ENCODE measurements at regions not wholly inside any gene's neighbourhood (a gene's known extent, or its start where the extent isn't known, plus 50 kb on each side); places are given as distances from the start of the nearest gene placed in this dataset.
"Not testable (repeated sequence)": the region's sequence is repeated elsewhere in the genome, so short reads cannot be mapped to it uniquely, and the experiment has no call there.

DNA sequence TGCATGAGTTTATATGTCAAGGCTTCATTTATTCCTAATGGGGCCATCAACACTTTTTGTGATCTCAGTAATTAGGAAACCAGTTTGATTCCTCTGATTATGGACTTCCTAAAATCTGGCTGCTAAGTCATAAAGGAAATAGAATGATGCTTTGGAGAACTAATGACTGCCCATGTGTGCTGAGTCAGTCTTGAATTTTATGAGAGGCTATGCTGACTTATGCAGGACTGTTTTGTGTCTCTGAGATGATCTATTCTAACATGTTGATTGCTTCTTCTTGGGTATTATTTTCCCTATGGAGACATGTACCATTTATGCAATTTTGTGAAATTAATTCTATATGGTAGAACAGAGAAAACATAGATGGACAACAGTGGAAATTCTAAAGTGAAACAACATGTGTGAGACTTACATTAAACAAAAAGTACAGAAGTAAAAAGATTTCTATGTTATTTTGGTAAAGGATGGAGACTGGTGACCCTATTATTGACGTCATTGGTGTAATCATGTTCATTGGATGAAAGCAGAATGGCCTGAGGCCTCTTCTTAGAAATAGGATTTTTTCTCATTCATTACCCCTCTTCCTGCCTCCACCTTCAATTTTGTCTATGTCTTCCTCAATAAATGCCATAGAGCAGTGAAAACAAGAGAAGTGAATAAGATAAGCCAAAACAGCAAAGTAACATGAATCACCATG lies 1658.2 kb upstream of the PIK3C3 start:
- DNase-seq (ENCODE audit: low read depth, low spot score), result no peak

DNA sequence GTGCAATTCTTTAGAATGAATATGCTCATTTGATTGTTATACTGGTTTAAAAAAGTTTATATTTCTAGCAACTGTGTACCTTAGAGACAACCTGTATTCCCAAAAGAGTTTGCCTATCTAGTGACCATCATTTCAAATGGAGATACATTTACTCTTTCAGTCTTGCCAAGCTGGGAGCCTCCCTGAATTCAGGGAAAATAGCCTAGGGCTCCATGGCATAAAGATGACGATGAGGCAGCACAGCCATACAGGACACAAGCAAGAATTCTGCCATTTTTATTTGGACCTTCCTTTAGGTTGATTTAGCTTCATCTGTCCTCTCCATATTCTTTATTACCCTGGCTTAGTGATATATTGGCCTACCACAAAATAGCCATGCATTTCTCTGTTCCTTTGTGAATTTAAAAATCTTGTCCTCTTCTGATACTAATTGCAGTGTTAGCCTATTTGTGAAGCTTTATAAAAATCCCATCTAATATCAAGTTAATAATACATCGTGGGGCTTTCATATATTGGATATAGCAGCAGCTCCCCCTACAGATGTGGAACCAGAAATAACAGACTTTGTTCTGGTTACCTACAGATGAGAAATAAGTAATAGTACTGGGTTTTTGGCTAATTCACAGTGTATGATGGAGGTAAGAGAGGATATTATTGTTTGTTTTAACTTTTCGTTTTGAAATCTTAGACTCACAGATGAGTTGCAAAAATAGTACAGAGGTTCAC lies 1661.9 kb upstream of the PIK3C3 start:
- DNase-seq (ENCODE audit: low read depth, low spot score), result no peak

DNA sequence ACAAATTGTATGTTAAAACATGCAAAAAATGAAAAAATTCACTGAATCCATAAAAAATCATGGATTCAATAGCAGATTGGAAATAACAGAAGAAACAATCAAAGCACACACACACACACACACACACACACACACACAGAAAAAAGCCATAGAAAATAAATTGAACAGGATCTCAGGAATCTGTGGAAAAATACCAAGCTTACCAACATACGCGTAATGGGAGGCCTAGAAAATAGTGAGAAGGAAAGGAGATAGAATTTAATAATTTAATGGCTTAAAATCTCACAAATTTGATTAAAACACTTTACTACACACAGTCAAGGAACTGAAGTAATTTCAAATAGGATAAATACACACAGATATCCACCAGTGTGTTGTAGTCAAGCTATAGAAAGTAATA lies 1671.5 kb upstream of the PIK3C3 start:
- DNase-seq (ENCODE audit: low read depth, low spot score), result no peak

DNA sequence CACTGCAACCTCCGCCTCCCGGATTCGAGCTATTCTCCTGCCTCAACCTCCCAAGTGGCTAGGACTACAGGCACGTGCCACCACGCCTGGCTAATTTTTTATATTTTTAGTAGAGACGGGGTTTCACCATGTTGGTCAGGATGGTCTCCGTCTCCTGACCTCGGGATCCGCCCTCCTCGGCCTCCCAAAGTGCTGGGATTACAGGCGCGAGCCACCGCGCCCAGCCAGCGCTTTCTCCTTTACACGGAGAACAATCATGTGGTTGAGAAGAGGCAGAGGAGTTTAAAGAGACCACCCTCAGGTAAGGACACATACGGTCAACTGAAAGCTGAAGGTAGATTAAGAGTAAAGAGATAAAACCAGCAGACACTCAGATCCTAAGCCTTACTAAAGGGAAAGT lies 1673.7 kb upstream of the PIK3C3 start:
- DNase-seq (ENCODE audit: low read depth, low spot score), result not testable (repeated sequence)

DNA sequence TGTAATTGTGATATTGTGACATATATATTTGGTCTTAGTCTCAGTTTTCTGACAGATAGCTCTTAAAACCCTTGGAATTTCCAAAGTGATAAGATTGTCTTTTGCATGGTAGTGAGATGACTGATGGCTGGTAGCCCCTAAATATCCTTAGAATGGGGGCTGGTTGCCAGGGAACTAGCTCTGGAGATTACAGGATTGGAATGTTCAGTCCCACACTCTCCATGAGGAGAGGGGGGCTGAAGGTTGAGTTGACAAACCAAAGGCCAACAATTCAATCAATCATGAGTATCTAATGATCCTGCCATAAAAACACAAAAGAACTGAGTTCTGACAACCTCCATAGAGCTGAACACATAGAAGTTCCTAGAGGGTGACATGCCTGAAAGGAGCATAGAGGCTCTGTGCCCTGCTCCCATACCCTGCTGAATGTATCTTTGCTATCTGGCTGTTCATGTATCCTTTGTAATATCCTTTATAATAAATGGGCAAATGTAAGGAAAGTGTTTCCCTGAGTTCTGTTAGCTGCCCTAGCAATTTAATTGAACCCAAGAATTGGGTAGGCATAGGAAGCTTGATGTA lies 1680.3 kb upstream of the PIK3C3 start:
- DNase-seq (ENCODE audit: low read depth, low spot score), result no peak

DNA sequence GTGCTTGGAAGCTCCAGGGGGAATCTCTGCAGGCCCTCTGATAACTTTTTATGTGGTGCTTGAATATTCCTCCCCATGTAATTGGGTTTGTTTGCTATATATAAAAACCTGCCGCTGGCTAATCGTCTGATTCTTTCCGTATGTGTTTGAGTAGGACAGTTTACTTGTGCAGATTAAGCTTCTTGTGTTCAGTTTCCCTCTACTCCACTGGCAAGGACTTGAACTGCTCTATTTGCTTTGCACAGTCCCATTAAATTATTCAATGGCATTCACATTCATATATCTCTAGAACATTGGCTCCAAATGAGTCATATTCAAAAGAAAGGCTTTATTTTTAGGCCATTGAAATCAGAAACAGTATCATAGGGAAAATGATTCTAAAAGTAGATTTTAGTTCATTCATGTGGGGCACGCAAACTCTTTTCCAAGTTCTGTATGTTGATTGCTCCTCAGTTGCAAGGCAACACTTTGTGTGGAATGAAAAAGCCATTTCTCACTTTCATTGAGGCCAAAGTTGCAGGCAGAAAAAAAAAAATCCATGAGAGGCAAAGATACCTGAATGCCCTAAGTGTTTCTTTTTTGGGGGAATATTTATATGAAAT lies 1682.3 kb upstream of the PIK3C3 start:
- DNase-seq (ENCODE audit: low read depth, low spot score), result no peak

DNA sequence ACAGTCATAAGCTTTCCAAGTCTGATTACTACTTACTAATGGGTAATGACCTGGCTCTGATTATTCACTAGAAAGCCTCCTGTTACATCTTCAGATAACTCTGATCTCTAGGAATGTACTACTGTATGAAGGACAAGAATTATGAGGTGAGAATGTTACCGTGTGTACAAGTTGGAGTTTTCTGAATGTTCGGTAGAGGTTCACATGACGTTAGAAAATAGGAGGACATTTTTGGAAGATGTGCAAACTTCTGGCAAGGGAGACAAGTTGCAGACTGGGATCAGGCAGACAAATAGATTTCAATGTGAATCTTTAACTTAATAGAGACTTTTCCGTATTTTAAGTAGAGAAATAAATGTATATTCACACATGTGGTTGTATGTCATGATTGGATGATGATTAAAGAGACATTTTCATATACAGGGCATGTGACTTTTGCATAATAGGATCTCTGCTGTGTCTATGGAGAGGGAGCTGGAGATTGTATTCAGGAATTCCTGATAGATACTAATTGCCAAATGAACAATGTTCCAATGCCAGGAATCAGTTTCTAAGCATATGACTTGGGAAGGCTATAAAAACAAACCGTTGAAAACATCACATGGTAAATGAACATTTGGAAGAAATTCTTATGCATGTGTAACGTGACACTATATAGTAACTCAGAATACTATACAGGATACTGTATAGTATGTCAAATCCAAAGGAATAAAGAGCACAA lies 1695.8 kb upstream of the PIK3C3 start:
- no peak for DNase-seq (ENCODE audit: low read depth, low spot score)

DNA sequence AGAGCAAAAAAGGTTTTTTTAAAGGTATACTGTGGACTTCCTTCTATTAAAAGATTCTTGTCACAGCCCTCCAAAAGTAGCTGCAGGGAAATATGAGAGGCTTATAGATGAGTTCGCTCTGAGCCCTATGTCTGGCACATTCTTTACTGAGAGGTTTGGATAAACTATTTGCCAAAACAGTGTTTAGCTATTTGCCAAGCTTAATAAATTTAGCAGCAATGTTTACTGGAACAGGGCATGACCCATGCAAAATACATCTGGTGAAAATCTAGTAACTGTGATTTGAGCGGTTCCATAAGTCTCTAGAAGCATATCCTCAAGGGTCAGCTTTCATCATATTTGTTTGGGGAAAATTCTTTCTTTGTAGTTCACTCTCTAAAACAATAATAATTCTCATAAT lies 1696.7 kb upstream of the PIK3C3 start:
- DNase-seq (ENCODE audit: low read depth, low spot score), result no peak

DNA sequence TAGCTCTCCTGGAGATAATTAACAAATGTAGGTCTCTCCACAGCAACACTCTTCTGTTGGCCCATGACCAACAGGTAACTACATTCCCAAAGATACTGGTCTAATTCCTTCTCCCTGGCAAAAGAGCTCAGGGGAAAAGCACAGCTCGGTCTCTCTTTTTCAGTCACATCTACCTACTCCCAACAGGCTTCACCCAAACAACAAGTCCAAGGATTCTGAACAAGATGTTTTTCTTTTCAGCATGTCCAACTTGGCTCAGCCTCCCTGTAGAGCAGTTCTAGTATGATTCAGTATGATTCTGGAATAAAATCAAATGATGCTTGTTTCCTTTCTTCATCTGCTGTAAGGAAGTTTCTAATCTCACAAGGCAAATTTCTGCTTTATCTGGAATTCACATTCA lies 1704.8 kb upstream of the PIK3C3 start:
- DNase-seq (ENCODE audit: low read depth, low spot score), result no peak

DNA sequence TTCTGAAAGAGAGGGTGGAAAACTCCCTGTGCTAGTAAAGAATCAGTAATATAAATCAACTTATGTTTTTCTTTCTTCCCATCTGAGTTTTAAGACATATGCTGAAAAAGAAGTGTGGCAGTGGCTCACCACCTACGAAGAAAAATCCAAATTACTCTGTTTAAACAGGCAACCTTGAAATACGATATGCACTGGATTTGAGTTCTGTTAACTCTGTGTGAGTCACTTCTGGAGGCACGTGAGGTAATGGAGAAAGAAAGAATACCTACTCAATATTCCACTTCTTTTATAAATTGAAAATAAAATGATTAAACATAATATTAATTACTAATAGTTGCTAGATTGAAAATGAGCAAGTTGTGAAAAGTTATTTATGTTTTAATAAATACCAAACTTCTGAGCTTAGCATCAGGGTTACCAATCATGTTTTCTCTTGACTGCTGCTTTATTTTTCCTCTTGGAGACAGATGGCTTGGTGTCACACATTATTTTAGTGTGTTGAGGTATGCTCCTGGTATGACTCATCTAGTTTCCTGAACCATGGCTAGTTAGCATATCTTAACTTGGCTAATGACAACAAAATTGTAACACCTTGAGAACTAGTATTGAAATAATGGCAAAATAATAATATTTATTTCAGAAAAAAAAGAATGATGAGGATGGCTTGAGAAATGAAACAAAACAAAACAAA lies 1705.5 kb upstream of the PIK3C3 start:
- no peak for DNase-seq (ENCODE audit: low read depth, low spot score)

DNA sequence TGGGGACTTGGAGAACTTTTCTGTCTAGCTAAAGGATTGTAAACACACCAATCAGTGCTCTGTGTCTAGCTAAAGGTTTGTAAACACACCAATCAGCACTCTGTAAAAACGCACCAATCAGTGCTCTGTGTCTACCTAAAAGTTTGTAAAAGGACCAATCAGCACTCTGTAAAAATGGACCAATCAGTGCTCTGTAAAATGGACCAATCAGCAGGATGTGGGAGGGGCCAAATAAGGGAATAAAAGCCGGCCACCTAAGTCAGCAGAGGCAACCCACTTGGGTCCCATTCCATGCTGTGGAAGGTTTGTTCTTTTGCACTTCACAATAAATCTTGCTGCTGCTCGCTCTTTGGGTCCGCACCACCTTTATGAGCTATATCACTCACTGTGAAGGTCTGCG lies 1709.4 kb upstream of the PIK3C3 start:
- DNase-seq (ENCODE audit: low read depth, low spot score), result not testable (repeated sequence)

DNA sequence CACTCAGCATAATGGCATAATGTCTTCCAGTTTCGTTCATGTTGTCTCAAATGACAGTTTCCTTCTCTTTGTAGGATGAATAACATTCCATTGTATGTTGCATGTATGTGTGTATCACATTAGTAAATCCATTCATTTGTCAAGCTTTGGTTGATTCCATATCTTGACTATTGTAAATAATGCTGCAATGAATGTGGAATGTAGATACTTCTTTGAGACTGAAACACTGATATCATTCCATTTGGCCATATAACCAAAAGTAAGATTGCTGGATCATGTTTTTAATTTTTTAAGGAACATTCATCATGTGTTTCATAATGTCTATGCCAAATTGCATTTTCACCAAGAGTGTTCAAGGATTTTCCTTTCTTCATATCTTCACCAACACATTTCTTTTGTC lies 1711.4 kb upstream of the PIK3C3 start:
- DNase-seq (ENCODE audit: low read depth, low spot score), result no peak

DNA sequence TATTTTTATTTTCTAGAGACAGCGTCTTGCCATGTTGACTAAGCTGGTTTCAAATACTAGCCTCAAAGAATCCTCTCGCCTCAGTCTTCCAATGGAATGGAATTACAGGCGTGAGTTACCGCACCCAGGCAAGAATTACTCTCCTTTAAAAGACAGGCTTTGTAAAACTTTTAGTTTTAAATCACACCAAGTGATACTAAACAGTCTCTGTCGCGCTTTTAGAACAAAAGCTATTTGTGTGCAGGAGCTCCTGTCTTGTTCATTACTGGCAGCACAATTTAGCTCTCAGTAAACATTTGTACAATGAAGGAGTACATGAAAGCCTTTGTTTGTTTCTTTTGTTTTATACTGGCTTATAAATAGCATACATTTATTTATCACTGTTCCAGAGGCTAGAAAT lies 1719.2 kb upstream of the PIK3C3 start:
- DNase-seq (ENCODE audit: low read depth, low spot score), result no peak

DNA sequence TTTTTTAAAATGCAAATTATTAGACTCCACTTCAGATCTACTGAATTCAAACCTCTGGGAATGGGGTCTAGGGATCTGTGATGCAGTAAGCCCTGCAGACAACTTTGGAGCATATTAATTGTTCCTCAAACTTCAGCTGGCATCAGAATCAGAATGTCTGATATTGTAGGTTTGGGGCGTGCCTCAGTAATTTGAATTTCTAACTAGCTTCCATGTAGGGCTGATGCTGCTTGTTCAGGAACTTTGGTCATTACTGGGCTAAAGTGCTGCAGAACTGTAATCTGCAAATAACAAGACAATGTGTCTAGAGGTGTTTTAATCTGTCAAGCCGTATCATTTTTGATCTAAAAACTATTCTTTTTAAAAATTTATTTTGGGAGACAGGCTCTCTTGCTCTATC lies 1719.7 kb upstream of the PIK3C3 start:
- DNase-seq (ENCODE audit: low read depth, low spot score), result no peak

DNA sequence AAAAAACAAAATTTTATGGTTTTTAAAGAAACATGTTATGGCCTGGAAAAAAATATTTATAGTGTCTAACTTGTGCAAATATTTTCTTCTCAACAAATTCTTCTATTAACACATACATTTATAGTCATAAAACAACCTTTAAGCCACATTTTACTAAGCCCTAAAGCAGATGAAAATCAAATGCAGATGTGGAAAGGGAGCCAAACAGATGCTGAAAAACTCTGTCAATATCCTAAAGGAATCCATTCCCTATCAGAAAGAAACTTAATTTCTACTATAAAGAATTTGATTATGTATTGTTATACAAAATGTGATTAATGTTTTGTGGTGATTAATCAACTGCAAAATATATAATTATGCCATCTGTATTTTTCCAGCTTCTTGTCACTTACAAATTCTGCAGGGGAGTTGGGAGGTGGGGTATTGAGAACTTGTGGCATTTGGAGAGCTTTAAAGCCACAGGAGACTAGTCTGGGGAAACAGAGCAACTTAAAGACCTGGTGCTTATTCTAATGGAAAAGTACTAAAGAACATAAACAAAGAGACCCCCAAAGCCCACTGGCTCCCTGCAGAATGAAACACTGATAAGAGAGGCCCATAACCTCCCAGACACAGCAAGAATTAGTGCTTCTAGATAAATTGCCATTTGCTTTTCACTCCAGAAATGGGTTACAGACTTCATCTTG lies 1721.0 kb upstream of the PIK3C3 start:
- DNase-seq (ENCODE audit: low read depth, low spot score), result no peak

DNA sequence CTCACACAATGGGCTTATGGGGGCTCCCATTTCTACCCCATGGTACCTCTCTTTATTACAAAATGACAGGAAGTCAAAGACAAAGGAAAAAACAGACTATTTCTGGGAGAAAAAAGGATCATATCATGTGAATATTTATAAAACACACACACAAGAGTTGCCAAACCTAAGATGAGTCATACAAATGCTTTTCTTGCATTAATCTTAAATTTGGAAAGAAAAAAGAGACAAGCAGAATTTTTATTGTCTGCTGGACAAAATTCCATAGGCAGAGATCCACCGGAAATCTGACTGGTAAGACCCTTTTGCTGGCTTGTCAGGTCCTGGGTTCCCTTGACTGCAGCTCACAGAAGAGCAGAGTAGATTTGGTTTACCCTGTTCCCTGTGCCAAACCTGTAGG lies 1732.3 kb upstream of the PIK3C3 start:
- DNase-seq (ENCODE audit: low read depth, low spot score), result no peak

DNA sequence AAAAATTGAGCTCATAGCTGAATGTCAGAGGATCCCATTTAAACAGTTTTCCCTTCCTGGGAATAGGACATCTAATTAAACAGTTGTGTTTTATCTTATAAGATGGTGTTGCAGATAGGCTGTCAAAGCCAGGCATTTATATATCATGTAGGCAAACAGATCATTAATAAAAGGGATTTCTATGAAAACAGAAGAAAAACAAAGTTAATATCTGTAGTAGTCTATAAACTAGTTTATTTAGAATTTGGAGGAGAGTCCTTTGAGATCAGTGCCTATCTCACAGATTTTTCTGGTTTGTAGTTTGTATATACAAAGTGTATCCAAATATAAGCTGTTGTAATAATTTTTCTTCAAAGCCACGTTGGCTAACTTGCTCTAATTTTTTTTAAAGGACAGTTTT lies 1738.2 kb upstream of the PIK3C3 start:
- no peak for DNase-seq (ENCODE audit: low read depth, low spot score)

DNA sequence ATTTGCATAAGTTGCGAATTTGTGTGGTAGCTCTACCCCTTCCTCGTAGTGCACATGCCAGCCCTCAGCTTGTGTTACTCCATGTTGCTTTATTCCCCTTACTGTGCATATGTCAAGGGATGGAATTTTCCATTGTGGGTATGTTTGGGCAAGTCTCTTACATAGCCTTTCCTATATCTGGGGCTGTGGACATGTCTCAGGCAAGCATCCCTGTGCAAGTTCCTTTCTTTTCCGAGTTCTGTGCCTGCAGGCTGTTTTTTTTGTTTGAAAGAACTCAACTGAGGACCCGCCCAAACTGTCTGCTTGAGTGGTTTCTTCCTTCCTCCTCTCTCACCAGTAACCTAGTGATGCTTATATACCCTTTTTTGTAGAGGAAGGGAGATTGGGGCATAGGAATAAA lies 1739.1 kb upstream of the PIK3C3 start:
- DNase-seq (ENCODE audit: low read depth, low spot score), result no peak

DNA sequence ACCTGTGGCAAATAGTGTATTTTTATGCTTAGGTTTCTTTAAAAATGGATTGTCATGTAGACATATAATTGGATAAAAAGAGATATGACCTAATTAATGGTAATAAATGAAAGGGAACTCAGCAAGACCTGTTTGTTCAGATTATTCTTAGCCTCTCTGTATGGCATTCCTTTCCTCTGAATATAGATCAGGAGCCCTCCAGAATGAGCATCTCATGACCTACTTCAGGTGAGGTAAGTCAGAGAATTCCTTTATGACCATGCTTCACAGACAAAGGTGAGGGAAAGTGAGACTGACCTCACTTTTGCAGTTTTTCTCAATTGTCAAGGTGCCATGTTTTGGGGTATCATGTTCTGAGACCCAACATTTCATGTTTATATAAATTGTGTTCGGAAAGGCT lies 1744.3 kb upstream of the PIK3C3 start:
- DNase-seq (ENCODE audit: low read depth, low spot score), result no peak

DNA sequence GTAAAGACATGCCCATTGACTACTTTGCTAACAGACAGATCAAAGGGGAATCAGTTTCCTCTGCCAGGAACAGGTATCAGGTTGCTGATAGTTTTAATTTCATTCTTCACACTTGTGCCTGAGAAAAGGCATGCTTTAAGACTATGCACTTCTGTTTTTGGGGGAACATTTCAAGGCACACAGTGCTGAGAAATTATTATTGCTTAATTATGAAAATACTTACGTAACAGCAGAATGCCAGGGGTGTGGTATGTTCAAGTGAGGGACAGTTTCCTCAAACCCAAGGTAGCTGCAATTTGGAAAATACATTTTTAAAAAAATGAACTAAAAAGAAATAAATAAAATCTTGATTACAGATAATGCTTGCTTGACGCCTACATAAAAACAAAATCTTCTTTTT lies 1746.1 kb upstream of the PIK3C3 start:
- no peak for DNase-seq (ENCODE audit: low read depth, low spot score)

DNA sequence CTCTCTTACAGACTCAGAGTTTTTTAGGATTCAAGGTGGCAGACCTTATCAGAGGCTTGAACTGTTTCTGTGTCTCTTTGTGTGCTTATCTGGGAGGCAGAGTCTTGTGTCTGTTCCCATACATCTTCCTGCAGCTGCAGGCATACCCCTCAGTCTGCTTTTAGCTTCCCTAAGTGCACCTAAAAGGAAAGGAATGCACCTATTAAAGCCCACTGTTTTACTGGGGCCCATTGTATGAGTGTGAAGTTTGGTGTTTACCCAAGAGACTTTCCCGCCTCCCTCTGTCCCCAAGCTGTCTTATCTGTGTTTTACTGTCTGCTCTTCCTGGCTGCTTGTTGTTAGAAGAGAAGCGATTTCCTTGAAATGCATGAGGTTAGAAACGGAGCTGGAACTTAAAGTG lies 1757.3 kb upstream of the PIK3C3 start:
- DNase-seq (ENCODE audit: low read depth, low spot score), result no peak
